ENCODE measurements at regions not wholly inside any gene's neighbourhood (a gene's known extent, or its start where the extent isn't known, plus 50 kb on each side); places are given as distances from the start of the nearest gene placed in this dataset.

DNA sequence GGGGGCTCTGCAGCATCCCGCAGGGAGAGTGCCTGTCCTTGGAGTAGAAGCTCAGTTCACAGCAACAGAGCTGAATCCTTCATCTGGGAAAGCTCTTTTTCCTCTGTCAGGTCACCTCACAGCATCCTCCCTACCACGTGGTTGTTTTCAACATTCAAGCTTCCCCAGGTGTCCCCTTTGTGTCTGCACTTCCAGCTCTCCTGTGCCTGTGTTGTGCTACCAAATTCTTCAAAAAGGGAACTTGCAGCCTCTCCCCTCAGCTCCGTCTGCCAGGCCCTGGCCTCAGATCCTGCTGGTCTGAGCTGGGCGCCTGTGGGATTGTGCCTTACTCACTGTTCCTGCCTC is 108.4 kb downstream of the FOXF2 start (continued):
- TF ChIP-seq, protein P1, sequence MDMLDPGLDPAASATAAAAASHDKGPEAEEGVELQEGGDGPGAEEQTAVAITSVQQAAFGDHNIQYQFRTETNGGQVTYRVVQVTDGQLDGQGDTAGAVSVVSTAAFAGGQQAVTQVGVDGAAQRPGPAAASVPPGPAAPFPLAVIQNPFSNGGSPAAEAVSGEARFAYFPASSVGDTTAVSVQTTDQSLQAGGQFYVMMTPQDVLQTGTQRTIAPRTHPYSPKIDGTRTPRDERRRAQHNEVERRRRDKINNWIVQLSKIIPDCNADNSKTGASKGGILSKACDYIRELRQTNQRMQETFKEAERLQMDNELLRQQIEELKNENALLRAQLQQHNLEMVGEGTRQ (IDR thresholded peaks at IDR 0.05; ENCODE audit: low read depth, low read length): no peak

DNA sequence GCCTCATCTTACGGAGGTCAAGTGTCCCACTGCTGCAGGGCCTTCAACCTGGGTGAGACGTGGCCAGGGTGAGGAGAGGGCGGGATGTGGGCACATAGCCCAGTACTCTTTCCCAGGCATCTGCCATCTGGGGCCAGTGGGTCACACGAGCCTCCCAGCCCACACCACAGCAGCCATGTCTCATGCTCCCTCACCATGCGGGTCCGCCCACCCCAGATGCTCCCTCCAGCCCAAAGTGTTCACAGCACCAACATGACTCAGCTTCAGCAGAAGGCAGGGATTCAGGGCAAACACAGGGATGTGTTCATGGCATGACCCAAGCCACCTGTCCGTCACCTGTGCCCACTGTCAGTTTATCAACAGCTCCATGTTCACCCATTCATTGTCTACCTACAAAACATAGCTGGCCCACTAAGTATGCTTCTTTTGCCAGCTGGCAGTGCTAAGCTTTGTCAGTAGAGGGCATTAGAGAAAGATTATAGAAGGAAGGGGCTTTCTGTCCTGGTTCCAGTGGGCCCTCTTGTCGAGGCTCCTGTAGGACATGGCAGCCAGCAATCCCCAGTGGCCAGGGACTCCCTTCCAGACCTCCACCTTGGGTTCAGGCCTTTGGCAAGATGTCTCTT is 109.2 kb downstream of the FOXF2 start:
- Histone ChIP-seq H3K14ac (replicated peaks; ENCODE audit: low read depth, low read length) (no peak overlapping the region), H3K18ac (ENCODE audit: low read depth, low read length) (no peak overlapping the region), H3K56ac (ENCODE audit: extremely low read depth, insufficient read depth, low read length) (no peak overlapping the region), H4K20me1 (ENCODE audit: insufficient read depth, low read length) (no peaks in the 10 kb centered on the region), H2AFZ (replicated peaks; ENCODE audit: low read length, poor library complexity) (peak overlapping the region; percentile 65), H2AK5ac (ENCODE audit: low read depth, low read length) (no peak overlapping the region), H3K4ac (ENCODE audit: low read depth, low read length) (no peak overlapping the region), H4K8ac (ENCODE audit: low read depth in 2 of 2, low read length in 2 of 2) (no peak overlapping the region), H3K27me3 (ENCODE audit: control insufficient read depth, insufficient read depth, low read length) (peaks cover 2% of the 10 kb centered on the region; the same call in 1 of the 2 replicates), H3K79me1 (ENCODE audit: low read depth in 1 of 2, low read length in 2 of 2) (no peaks in the 10 kb centered on the region), H3K4me1 (ENCODE audit: control insufficient read depth, insufficient read depth, low read length) (no peaks in the 10 kb centered on the region), H4K91ac (ENCODE audit: insufficient read depth, low read depth, low read length) (no peak overlapping the region), H3K27ac (ENCODE audit: insufficient read depth, low read length) (no peak overlapping the region), H2AK9ac (replicated peaks; ENCODE audit: low read depth, low read length, poor library complexity) (peak overlapping the region; percentile 48), H3K9me3 (ENCODE audit: control insufficient read depth, insufficient read depth, low read length) (peaks cover 9% of the 10 kb centered on the region), H2BK20ac (ENCODE audit: low read depth, low read length) (no peak overlapping the region), H2BK5ac (ENCODE audit: low read depth, low read length, poor library complexity, severe bottlenecking) (no peak overlapping the region), H2BK15ac (ENCODE audit: low read depth, low read length) (no peak overlapping the region), H3K4me2 (ENCODE audit: low read depth, low read length) (no peak overlapping the region), H3K4me3 (ENCODE audit: insufficient read depth, low read depth, low read length) (no peak overlapping the region), H4K5ac (ENCODE audit: low read depth, low read length) (no peak overlapping the region), H3K9me1 (ENCODE audit: insufficient read depth, low read length) (0 out of 2 replicates have a peak, but pooled peaks cover 4% of the 10 kb centered on the region), H3K9ac (ENCODE audit: low read depth, low read length) (no peak overlapping the region), H3K36me3 (ENCODE audit: control insufficient read depth, insufficient read depth, low read length) (no peaks in the 10 kb centered on the region), H3K23ac (ENCODE audit: low read depth, low read length) (no peak overlapping the region), H2BK120ac (ENCODE audit: low read depth, low read length) (no peak overlapping the region)
- WGBS, 2 experiments (ENCODE audit: extremely low coverage in 2 of 2, insufficient read length in 1 of 2): 80% methylated on average over 1 of the region's 8 CpGs; no CpG with 5 or more reads in 1 of the 2 experiments
- peak; percentile 38 for DNase-seq
- POLR2A ChIA-PET (ENCODE audit: unreplicated experiment): no interaction called here
- dilution Hi-C loops (cut with HindIII; ENCODE audit: low sequenced_read_pairs, unreplicated experiment): no loop called here
- CTCF ChIA-PET: no interaction called here
- BruUV-seq (replicated peaks): no TSS peak
- ATAC-seq (ENCODE audit: low read depth): peak; percentile 46
- in situ Hi-C loops (cut with MboI; ENCODE audit: low sequenced_read_pairs): no loop called here
- intact Hi-C loops (cut with micrococcal nuclease): no loop called here
- TF ChIP-seq POLR2A (IDR thresholded peaks at IDR 0.05; ENCODE audit: low read depth, low read length): no peak
- TF ChIP-seq, protein P2, sequence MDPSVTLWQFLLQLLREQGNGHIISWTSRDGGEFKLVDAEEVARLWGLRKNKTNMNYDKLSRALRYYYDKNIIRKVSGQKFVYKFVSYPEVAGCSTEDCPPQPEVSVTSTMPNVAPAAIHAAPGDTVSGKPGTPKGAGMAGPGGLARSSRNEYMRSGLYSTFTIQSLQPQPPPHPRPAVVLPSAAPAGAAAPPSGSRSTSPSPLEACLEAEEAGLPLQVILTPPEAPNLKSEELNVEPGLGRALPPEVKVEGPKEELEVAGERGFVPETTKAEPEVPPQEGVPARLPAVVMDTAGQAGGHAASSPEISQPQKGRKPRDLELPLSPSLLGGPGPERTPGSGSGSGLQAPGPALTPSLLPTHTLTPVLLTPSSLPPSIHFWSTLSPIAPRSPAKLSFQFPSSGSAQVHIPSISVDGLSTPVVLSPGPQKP (IDR thresholded peaks at IDR 0.05; ENCODE audit: borderline replicate concordance, low read depth, low read length): no peak
- TF ChIP-seq CEBPB (IDR thresholded peaks at IDR 0.05; ENCODE audit: low read depth, low read length): no peak
- no peak for TF ChIP-seq RAD21 (IDR thresholded peaks at IDR 0.05; ENCODE audit: low read length)
- no peak for TF ChIP-seq FOS (IDR thresholded peaks at IDR 0.05; ENCODE audit: low read depth, low read length)
- TF ChIP-seq, protein P1 (IDR thresholded peaks at IDR 0.05; ENCODE audit: low read depth, low read length): no peak
- TF ChIP-seq MAZ (IDR thresholded peaks at IDR 0.05; ENCODE audit: borderline replicate concordance, low read depth, low read length): no peak
- no peak for TF ChIP-seq MAFK (IDR thresholded peaks at IDR 0.05; ENCODE audit: low read depth, low read length)
- no peak for TF ChIP-seq RFX5 (IDR thresholded peaks at IDR 0.05; ENCODE audit: low read depth, low read length)
- no peak for TF ChIP-seq BHLHE40 (IDR thresholded peaks at IDR 0.05; ENCODE audit: low read depth, low read length)
- no peak for TF ChIP-seq SMC3 (IDR thresholded peaks at IDR 0.05; ENCODE audit: low read depth, low read length)
- TF ChIP-seq, protein P3, sequence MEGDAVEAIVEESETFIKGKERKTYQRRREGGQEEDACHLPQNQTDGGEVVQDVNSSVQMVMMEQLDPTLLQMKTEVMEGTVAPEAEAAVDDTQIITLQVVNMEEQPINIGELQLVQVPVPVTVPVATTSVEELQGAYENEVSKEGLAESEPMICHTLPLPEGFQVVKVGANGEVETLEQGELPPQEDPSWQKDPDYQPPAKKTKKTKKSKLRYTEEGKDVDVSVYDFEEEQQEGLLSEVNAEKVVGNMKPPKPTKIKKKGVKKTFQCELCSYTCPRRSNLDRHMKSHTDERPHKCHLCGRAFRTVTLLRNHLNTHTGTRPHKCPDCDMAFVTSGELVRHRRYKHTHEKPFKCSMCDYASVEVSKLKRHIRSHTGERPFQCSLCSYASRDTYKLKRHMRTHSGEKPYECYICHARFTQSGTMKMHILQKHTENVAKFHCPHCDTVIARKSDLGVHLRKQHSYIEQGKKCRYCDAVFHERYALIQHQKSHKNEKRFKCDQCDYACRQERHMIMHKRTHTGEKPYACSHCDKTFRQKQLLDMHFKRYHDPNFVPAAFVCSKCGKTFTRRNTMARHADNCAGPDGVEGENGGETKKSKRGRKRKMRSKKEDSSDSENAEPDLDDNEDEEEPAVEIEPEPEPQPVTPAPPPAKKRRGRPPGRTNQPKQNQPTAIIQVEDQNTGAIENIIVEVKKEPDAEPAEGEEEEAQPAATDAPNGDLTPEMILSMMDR (conservative IDR thresholded peaks at IDR 0.05; ENCODE audit: low read depth, low read length): no peak
- TF ChIP-seq CHD1 (IDR thresholded peaks at IDR 0.05; ENCODE audit: low read depth, low read length): no peak

Data from IMR-90 (cell line).